ENCODE measurements at regions not wholly inside any gene's neighbourhood (a gene's known extent, or its start where the extent isn't known, plus 50 kb on each side); places are given as distances from the start of the nearest gene placed in this dataset.
"Not testable (repeated sequence)": the region's sequence is repeated elsewhere in the genome, so short reads cannot be mapped to it uniquely, and the experiment has no call there.

GRCh38 chr2:124967325-124967724, 942.2 kb downstream of the CNTNAP5 start:
- no peak for DNase-seq

- DNase-seq, result no peak
Measured at GRCh38 chr2:124970030-124970429, 944.9 kb downstream of the CNTNAP5 start.

GRCh38 chr2:124973396-124973795, 948.3 kb downstream of the CNTNAP5 start:
- no peak for DNase-seq

GRCh38 chr2:124975224-124975623, 950.1 kb downstream of the CNTNAP5 start:
- DNase-seq, result no peak

- no peak for DNase-seq
Measured at GRCh38 chr2:124975648-124976047, 950.6 kb downstream of the CNTNAP5 start.

GRCh38 chr2:124978597-124978996, 953.5 kb downstream of the CNTNAP5 start:
- DNase-seq, result no peak

- no peak for DNase-seq
Measured at GRCh38 chr2:124983595-124983994, 958.5 kb downstream of the CNTNAP5 start.

- DNase-seq, result no peak
Measured at GRCh38 chr2:124985270-124985669, 960.2 kb downstream of the CNTNAP5 start.

GRCh38 chr2:124986136-124986535, 961.0 kb downstream of the CNTNAP5 start:
- no peak for DNase-seq

GRCh38 chr2:124986870-124987269, 961.8 kb downstream of the CNTNAP5 start:
- DNase-seq, result not testable (repeated sequence)

- DNase-seq, result not testable (repeated sequence)
Measured at GRCh38 chr2:124987436-124987835, 962.3 kb downstream of the CNTNAP5 start.

- DNase-seq, result no peak
Measured at GRCh38 chr2:124988111-124988510, 963.0 kb downstream of the CNTNAP5 start.

- DNase-seq, result no peak
Measured at GRCh38 chr2:124988794-124989193, 963.7 kb downstream of the CNTNAP5 start.

GRCh38 chr2:124993809-124994208, 968.7 kb downstream of the CNTNAP5 start:
- no peak for DNase-seq

- DNase-seq, result no peak
Measured at GRCh38 chr2:124995185-124995912, 970.3 kb downstream of the CNTNAP5 start.

- DNase-seq, result no peak
Measured at GRCh38 chr2:124996406-124996805, 971.3 kb downstream of the CNTNAP5 start.

GRCh38 chr2:124999906-125000305, 974.8 kb downstream of the CNTNAP5 start:
- no peak for DNase-seq

- no peak for DNase-seq
Measured at GRCh38 chr2:125004106-125004800, 979.2 kb downstream of the CNTNAP5 start.

- DNase-seq, result no peak
Measured at GRCh38 chr2:125006676-125007075, 981.6 kb downstream of the CNTNAP5 start.

GRCh38 chr2:125028721-125029120, 1003.6 kb downstream of the CNTNAP5 start:
- DNase-seq, result not testable (repeated sequence)

GRCh38 chr2:125033871-125034270, 1008.8 kb downstream of the CNTNAP5 start:
- DNase-seq, result no peak

- DNase-seq, result no peak
Measured at GRCh38 chr2:125037135-125037653, 1012.1 kb downstream of the CNTNAP5 start.

- DNase-seq, result no peak
Measured at GRCh38 chr2:125041846-125042245, 1016.8 kb downstream of the CNTNAP5 start.

- no peak for DNase-seq
Measured at GRCh38 chr2:125042727-125043126, 1017.6 kb downstream of the CNTNAP5 start.

Data from suppressor macrophage treated with lipopolysaccharide for 1 hour (primary cell).